ENCODE measurements at regions not wholly inside any gene's neighbourhood (a gene's known extent, or its start where the extent isn't known, plus 50 kb on each side); places are given as distances from the start of the nearest gene placed in this dataset.
"Not testable (repeated sequence)": the region's sequence is repeated elsewhere in the genome, so short reads cannot be mapped to it uniquely, and the experiment has no call there.

- in situ Hi-C loops (cut with HindIII; ENCODE audit: low sequenced_read_pairs): no loop called here
- no peak for TF ChIP-seq CTCF (IDR thresholded peaks at IDR 0.05; ENCODE audit: low read depth, low read length)
Observed at GRCh38 chr7:8327199-8327598, 65.2 kb upstream of the ICA1 start.

GRCh38 chr7:8338206-8338605, 76.2 kb upstream of the ICA1 start:
- no peak overlapping the region for H3K4me3 ChIP-seq (ENCODE audit: low read depth, low read length)
- no peak for DNase-seq (ENCODE audit: low read depth, low spot score)
- in situ Hi-C loops (cut with HindIII; ENCODE audit: low sequenced_read_pairs): no loop called here
- no peak for TF ChIP-seq CTCF (IDR thresholded peaks at IDR 0.05; ENCODE audit: low read depth, low read length)

More at GRCh38 chr7:8327199-8327598, 65.2 kb upstream of the ICA1 start:
- H3K4me3 ChIP-seq (ENCODE audit: low read depth, low read length): no peak overlapping the region
- no peak for DNase-seq (ENCODE audit: low read depth, low spot score)

- no peak for TF ChIP-seq CTCF (IDR thresholded peaks at IDR 0.05; ENCODE audit: low read depth, low read length)
- DNase-seq (ENCODE audit: low read depth, low spot score): no peak
- H3K4me3 ChIP-seq (ENCODE audit: low read depth, low read length): no peak overlapping the region
- in situ Hi-C loops (cut with HindIII; ENCODE audit: low sequenced_read_pairs): no loop called here
Observed at GRCh38 chr7:8343556-8343955, 81.6 kb upstream of the ICA1 start.

- in situ Hi-C loops (cut with HindIII; ENCODE audit: low sequenced_read_pairs); DNase-seq (ENCODE audit: low read depth, low spot score); H3K4me3 ChIP-seq (ENCODE audit: low read depth, low read length): not testable (repeated sequence)
Observed at GRCh38 chr7:8347395-8347794, 85.4 kb upstream of the ICA1 start.

GRCh38 chr7:8351654-8352053, 81.8 kb upstream of the NXPH1 start:
- in situ Hi-C loops (cut with HindIII; ENCODE audit: low sequenced_read_pairs); H3K4me3 ChIP-seq (ENCODE audit: low read depth, low read length); DNase-seq (ENCODE audit: low read depth, low spot score): not testable (repeated sequence)

- H3K4me3 ChIP-seq (ENCODE audit: low read depth, low read length): no peak overlapping the region
- in situ Hi-C loops (cut with HindIII; ENCODE audit: low sequenced_read_pairs): no loop called here
- no peak for TF ChIP-seq CTCF (IDR thresholded peaks at IDR 0.05; ENCODE audit: low read depth, low read length)
- no peak for DNase-seq (ENCODE audit: low read depth, low spot score)
Observed at GRCh38 chr7:8353991-8354390, 79.4 kb upstream of the NXPH1 start.

- H3K4me3 ChIP-seq (ENCODE audit: low read depth, low read length): no peak overlapping the region
- in situ Hi-C loops (cut with HindIII; ENCODE audit: low sequenced_read_pairs): no loop called here
- no peak for DNase-seq (ENCODE audit: low read depth, low spot score)
- TF ChIP-seq CTCF (IDR thresholded peaks at IDR 0.05; ENCODE audit: low read depth, low read length): no peak
Observed at GRCh38 chr7:8354503-8354902, 78.9 kb upstream of the NXPH1 start.

GRCh38 chr7:8356071-8356470, 77.3 kb upstream of the NXPH1 start:
- TF ChIP-seq CTCF (IDR thresholded peaks at IDR 0.05; ENCODE audit: low read depth, low read length): no peak
- H3K4me3 ChIP-seq (ENCODE audit: low read depth, low read length): no peak overlapping the region
- DNase-seq (ENCODE audit: low read depth, low spot score): no peak
- in situ Hi-C loops (cut with HindIII; ENCODE audit: low sequenced_read_pairs): no loop called here
